BLaER1 treated with 17β-estradiol and CSF1 and Interleukin-3, amounts not matched to agents 10 nM and 100 nM (cell line): ENCODE measurements at regions not wholly inside any gene's neighbourhood (a gene's known extent, or its start where the extent isn't known, plus 50 kb on each side); places are given as distances from the start of the nearest gene placed in this dataset.

Experiments
- H3K27ac ChIP-seq, 11 experiments: shearing (Covaris generic); formaldehyde crosslinking; 2 replicates each; pipeline ENCODE4 v1.8.1; 2022
- H3K27me3 ChIP-seq, 11 experiments: shearing (Covaris generic); formaldehyde crosslinking; 2 replicates each; pipeline ENCODE4 v1.8.1; 2022
- H3K36me3 ChIP-seq, 11 experiments: shearing (Covaris generic); formaldehyde crosslinking; 2 replicates each; pipeline ENCODE4 v1.8.1; 2022
- H3K4me1 ChIP-seq, 10 experiments: shearing (Covaris generic); formaldehyde crosslinking; 2 replicates each; pipeline ENCODE4 v1.8.1; 2022
- H3K4me2 ChIP-seq, 11 experiments: shearing (Covaris generic); formaldehyde crosslinking; 2 replicates each; pipeline ENCODE4 v1.8.1; 2022
- H3K4me3 ChIP-seq, 10 experiments: shearing (Covaris generic); formaldehyde crosslinking; 2 replicates each; pipeline ENCODE4 v1.8.1; 2022
- H3K9ac ChIP-seq, 11 experiments: shearing (Covaris generic); formaldehyde crosslinking; 2 replicates each; pipeline ENCODE4 v1.8.1; 2022
- H3K9me3 ChIP-seq, 11 experiments: shearing (Covaris generic); formaldehyde crosslinking; replicated peaks in 1 of 11; 2 replicates each; pipeline ENCODE4 v1.8.1; 2022
- H4K20me1 ChIP-seq, 11 experiments: shearing (Covaris generic); formaldehyde crosslinking; 2 replicates each; pipeline ENCODE4 v1.8.1; 2022
- Cebpa-rat ChIP-seq, 11 experiments: shearing (Covaris generic); IDR thresholded peaks; 2 replicates each; pipeline ENCODE4 v1.8.1; 2022

- H3K36me3 ChIP-seq = no peaks in the 10 kb centered on the region
- no peaks in the 10 kb centered on the region for H4K20me1 ChIP-seq
- no peak overlapping the region for H3K4me2 ChIP-seq
- no peaks in the 10 kb centered on the region for H3K27me3 ChIP-seq
- H3K4me3 ChIP-seq = no peak overlapping the region
- TF ChIP-seq Cebpa-rat (IDR thresholded peaks at IDR 0.05) = no peak
- H3K27ac ChIP-seq = no peak overlapping the region
- H3K9me3 ChIP-seq = peaks cover 6 to 12% (median 9%) of the 10 kb centered on the region in 11 experiments; a peak in 16 of 22 replicates
- no peaks in the 10 kb centered on the region for H3K4me1 ChIP-seq
- H3K9ac ChIP-seq = no peak overlapping the region
Measured at GRCh38 chr10:61089251-61089650, 145.3 kb upstream of the RHOBTB1 start.

- Histone ChIP-seq H4K20me1 (no peaks in the 10 kb centered on the region), H3K4me1 (no peaks in the 10 kb centered on the region), H3K36me3 (no peaks in the 10 kb centered on the region), H3K4me3 (no peak overlapping the region), H3K27ac (no peak overlapping the region), H3K4me2 (no peak overlapping the region), H3K9ac (no peak overlapping the region), H3K9me3 (peaks cover 8 to 14% (median 12%) of the 10 kb centered on the region in 11 experiments; a peak in 16 of 22 replicates), H3K27me3 (no peaks in the 10 kb centered on the region)
- no peak for TF ChIP-seq Cebpa-rat (IDR thresholded peaks at IDR 0.05)
Measured at GRCh38 chr10:61084493-61084892, 140.5 kb upstream of the RHOBTB1 start.

GRCh38 chr10:61081301-61081700, 137.3 kb upstream of the RHOBTB1 start:
- no peak for TF ChIP-seq Cebpa-rat (IDR thresholded peaks at IDR 0.05)
- H3K4me2 ChIP-seq = no peak overlapping the region
- peaks cover 8 to 14% (median 12%) of the 10 kb centered on the region in 11 experiments; a peak in 16 of 22 replicates for H3K9me3 ChIP-seq
- no peak overlapping the region for H3K27ac ChIP-seq
- no peaks in the 10 kb centered on the region for H3K27me3 ChIP-seq
- H3K4me3 ChIP-seq = no peak overlapping the region
- H3K4me1 ChIP-seq = 0 out of 20 replicates have a peak, but pooled peaks cover 0 to 6% (median 0%) of the 10 kb centered on the region in 10 experiments
- no peaks in the 10 kb centered on the region for H4K20me1 ChIP-seq
- no peak overlapping the region for H3K9ac ChIP-seq
- no peaks in the 10 kb centered on the region for H3K36me3 ChIP-seq

- H3K36me3 ChIP-seq = no peaks in the 10 kb centered on the region
- H3K4me3 ChIP-seq = no peak overlapping the region
- H3K4me2 ChIP-seq = no peak overlapping the region
- 0 out of 20 replicates have a peak, but pooled peaks cover 0 to 7% (median 0%) of the 10 kb centered on the region in 10 experiments for H3K4me1 ChIP-seq
- H4K20me1 ChIP-seq = no peaks in the 10 kb centered on the region
- no peak overlapping the region for H3K9ac ChIP-seq
- TF ChIP-seq Cebpa-rat (IDR thresholded peaks at IDR 0.05) = no peak
- no peaks in the 10 kb centered on the region for H3K9me3 ChIP-seq
- no peaks in the 10 kb centered on the region for H3K27me3 ChIP-seq
- no peak overlapping the region for H3K27ac ChIP-seq
Measured at GRCh38 chr10:61078542-61079275, 134.7 kb upstream of the RHOBTB1 start.

- TF ChIP-seq Cebpa-rat (IDR thresholded peaks at IDR 0.05) = no peak
- H3K4me1 ChIP-seq = 0 out of 20 replicates have a peak, but pooled peaks cover 0 to 7% (median 0%) of the 10 kb centered on the region in 10 experiments
- no peaks in the 10 kb centered on the region for H3K9me3 ChIP-seq
- no peaks in the 10 kb centered on the region for H3K27me3 ChIP-seq
- no peaks in the 10 kb centered on the region for H4K20me1 ChIP-seq
- H3K36me3 ChIP-seq = no peaks in the 10 kb centered on the region
- H3K27ac ChIP-seq = no peak overlapping the region
- no peak overlapping the region for H3K9ac ChIP-seq
- H3K4me3 ChIP-seq = no peak overlapping the region
- no peak overlapping the region for H3K4me2 ChIP-seq
Measured at GRCh38 chr10:61076572-61077114, 132.7 kb upstream of the RHOBTB1 start.

GRCh38 chr10:61073391-61073790, 129.4 kb upstream of the RHOBTB1 start:
- H3K4me2 ChIP-seq = no peak overlapping the region
- TF ChIP-seq Cebpa-rat (IDR thresholded peaks at IDR 0.05) = no peak
- H3K4me3 ChIP-seq = no peak overlapping the region
- no peaks in the 10 kb centered on the region for H3K27me3 ChIP-seq
- 0 out of 20 replicates have a peak, but pooled peaks cover 0 to 7% (median 0%) of the 10 kb centered on the region in 10 experiments for H3K4me1 ChIP-seq
- H3K9me3 ChIP-seq = no peaks in the 10 kb centered on the region
- no peak overlapping the region for H3K9ac ChIP-seq
- H3K27ac ChIP-seq = no peak overlapping the region
- no peaks in the 10 kb centered on the region for H4K20me1 ChIP-seq
- H3K36me3 ChIP-seq = no peaks in the 10 kb centered on the region

GRCh38 chr10:61071580-61071979, 127.6 kb upstream of the RHOBTB1 start:
- no peak overlapping the region for H3K4me2 ChIP-seq
- no peaks in the 10 kb centered on the region for H3K36me3 ChIP-seq
- no peaks in the 10 kb centered on the region for H3K9me3 ChIP-seq
- H3K27ac ChIP-seq = no peak overlapping the region
- H3K27me3 ChIP-seq = no peaks in the 10 kb centered on the region
- no peak overlapping the region for H3K9ac ChIP-seq
- H3K4me1 ChIP-seq = 0 out of 20 replicates have a peak, but pooled peaks cover 0 to 4% (median 0%) of the 10 kb centered on the region in 10 experiments
- H4K20me1 ChIP-seq = no peaks in the 10 kb centered on the region
- no peak overlapping the region for H3K4me3 ChIP-seq
- TF ChIP-seq Cebpa-rat (IDR thresholded peaks at IDR 0.05) = no peak

GRCh38 chr10:61068471-61068870, 124.5 kb upstream of the RHOBTB1 start:
- Histone ChIP-seq H3K9ac (no peak overlapping the region), H3K36me3 (no peaks in the 10 kb centered on the region), H3K4me3 (no peak overlapping the region), H3K9me3 (no peaks in the 10 kb centered on the region), H4K20me1 (no peaks in the 10 kb centered on the region), H3K27ac (no peak overlapping the region), H3K4me1 (no peaks in the 10 kb centered on the region), H3K4me2 (no peak overlapping the region), H3K27me3 (no peaks in the 10 kb centered on the region)
- TF ChIP-seq Cebpa-rat (IDR thresholded peaks at IDR 0.05) = no peak

- TF ChIP-seq Cebpa-rat (IDR thresholded peaks at IDR 0.05) = no peak
- Histone ChIP-seq H3K27ac (no peak overlapping the region), H3K9ac (no peak overlapping the region), H3K4me2 (no peak overlapping the region), H3K9me3 (no peaks in the 10 kb centered on the region), H3K4me3 (no peak overlapping the region), H3K4me1 (no peaks in the 10 kb centered on the region), H3K36me3 (no peaks in the 10 kb centered on the region), H3K27me3 (no peaks in the 10 kb centered on the region), H4K20me1 (no peaks in the 10 kb centered on the region)
Measured at GRCh38 chr10:61067671-61068336, 123.8 kb upstream of the RHOBTB1 start.
